ENCODE measurements at regions not wholly inside any gene's neighbourhood (a gene's known extent, or its start where the extent isn't known, plus 50 kb on each side); places are given as distances from the start of the nearest gene placed in this dataset.

DNA sequence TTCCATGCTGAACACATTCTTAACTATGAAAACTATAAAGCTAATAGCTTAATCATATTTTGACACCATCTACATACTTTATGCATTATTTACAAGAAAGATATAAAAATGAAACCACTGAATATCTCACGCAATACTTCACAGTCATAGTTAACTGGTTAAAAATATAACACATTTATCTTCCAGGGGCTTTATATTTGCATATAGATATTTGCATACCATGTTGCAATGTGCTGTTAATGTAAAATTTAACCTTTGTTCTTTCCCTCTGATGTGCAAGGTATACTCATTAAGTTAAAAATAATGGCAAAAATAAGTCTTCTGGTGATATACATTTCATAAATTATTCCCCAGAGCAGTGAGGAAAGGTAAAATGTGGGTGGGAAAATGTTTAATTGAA is 76.9 kb upstream of the MGMT start:
- H3K4me3 ChIP-seq (replicated peaks in 1 of 2; ENCODE audit: low read depth in 2 of 2, low read length in 2 of 2): no peak overlapping the region
- TF ChIP-seq, protein P1, sequence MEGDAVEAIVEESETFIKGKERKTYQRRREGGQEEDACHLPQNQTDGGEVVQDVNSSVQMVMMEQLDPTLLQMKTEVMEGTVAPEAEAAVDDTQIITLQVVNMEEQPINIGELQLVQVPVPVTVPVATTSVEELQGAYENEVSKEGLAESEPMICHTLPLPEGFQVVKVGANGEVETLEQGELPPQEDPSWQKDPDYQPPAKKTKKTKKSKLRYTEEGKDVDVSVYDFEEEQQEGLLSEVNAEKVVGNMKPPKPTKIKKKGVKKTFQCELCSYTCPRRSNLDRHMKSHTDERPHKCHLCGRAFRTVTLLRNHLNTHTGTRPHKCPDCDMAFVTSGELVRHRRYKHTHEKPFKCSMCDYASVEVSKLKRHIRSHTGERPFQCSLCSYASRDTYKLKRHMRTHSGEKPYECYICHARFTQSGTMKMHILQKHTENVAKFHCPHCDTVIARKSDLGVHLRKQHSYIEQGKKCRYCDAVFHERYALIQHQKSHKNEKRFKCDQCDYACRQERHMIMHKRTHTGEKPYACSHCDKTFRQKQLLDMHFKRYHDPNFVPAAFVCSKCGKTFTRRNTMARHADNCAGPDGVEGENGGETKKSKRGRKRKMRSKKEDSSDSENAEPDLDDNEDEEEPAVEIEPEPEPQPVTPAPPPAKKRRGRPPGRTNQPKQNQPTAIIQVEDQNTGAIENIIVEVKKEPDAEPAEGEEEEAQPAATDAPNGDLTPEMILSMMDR (IDR thresholded peaks at IDR 0.05; ENCODE audit: low read depth, low read length): no peak
- no peak for DNase-seq (ENCODE audit: low read depth in 2 of 2)

DNA sequence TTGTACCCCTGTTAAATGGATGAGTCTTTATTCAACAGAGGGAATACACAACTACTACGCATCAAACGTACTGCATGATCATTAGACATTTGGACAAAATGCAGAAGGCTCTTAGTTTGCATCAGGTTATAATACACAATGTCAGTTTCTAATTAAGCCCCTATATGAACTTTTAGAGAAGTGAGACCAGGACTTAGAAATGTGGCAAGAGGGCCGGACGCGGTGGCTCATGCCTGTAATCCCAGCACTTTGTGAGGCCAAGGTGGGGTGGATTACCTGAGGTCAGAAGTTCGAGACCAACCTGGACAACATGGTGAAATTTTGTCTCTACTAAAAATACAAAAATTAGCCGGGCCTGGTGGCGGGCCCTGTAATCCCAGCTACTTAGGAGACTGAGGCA is 76.3 kb upstream of the MGMT start:
- H3K4me3 ChIP-seq (replicated peaks in 1 of 2; ENCODE audit: low read depth in 2 of 2, low read length in 2 of 2): no peak overlapping the region
- TF ChIP-seq, protein P1 (IDR thresholded peaks at IDR 0.05; ENCODE audit: low read depth, low read length): no peak
- DNase-seq (ENCODE audit: low read depth in 2 of 2): no peak

DNA sequence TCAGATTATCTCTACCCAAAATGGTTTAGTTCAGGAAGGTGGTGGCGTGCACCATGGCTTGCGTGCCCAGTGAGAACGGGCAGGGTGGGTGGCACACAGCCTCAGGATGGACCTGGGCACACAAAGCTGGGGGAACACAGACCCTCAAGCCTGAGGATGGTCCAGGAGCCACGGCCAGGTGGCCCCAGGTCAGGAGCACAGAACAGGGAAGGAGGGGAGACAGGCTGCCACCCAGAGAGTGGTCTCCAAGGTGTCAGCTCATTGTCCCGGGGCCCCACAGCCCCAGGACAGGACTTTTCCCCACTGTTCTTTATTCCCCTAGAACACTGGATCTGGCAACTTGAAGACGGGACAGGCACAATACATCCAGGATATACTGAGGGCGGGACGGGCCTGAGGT is 75.6 kb upstream of the MGMT start:
- TF ChIP-seq, protein P1 (IDR thresholded peaks at IDR 0.05; ENCODE audit: low read depth, low read length): no peak
- no peak for DNase-seq (ENCODE audit: low read depth in 2 of 2)
- H3K4me3 ChIP-seq (replicated peaks in 1 of 2; ENCODE audit: low read depth in 2 of 2, low read length in 2 of 2): no peak overlapping the region

DNA sequence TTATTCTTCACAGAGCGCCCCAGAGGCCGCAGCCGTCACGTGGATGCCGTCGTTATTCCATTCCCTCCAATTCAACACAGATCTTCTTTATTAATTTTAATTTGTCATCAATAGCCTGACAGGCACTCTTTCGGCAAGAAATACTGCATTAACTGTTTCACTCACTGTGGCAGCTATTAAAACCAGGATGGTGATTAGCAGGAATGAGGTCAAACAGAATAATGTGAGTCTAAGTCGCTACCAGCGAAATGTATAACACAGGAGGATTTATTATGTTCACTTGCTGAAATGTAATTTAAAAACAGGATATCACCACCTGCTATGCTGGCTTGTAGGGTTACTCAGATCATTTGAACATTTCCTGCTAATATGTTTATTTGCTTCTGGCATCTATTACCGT is 74.2 kb upstream of the MGMT start:
- H3K4me3 ChIP-seq (replicated peaks in 1 of 2; ENCODE audit: low read depth in 2 of 2, low read length in 2 of 2): no peak overlapping the region
- TF ChIP-seq, protein P1 (IDR thresholded peaks at IDR 0.05; ENCODE audit: low read depth, low read length): no peak
- DNase-seq (ENCODE audit: low read depth in 2 of 2): no peak

DNA sequence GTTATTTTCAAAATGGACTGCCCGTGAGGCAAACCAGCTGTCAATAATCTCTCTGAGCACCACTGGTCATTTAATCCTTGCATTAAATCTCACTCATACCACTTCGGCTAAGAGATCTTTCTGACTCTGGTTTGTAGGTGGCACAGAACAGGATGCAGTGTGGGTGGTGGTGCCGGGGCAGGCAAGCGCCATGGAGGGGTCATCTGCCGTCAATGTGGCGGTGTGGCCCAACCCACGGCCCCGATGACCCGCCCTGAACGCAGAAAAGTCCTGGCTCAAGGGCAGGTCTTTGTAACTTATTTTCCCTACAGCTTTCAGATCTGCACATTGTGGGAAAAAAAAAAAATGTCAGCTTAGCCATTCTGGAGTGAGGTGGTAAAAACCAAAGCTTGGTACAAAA is 73.2 kb upstream of the MGMT start:
- TF ChIP-seq, protein P1 (IDR thresholded peaks at IDR 0.05; ENCODE audit: low read depth, low read length): no peak
- DNase-seq (ENCODE audit: low read depth in 2 of 2): no peak
- no peak overlapping the region for H3K4me3 ChIP-seq (replicated peaks in 1 of 2; ENCODE audit: low read depth in 2 of 2, low read length in 2 of 2)

DNA sequence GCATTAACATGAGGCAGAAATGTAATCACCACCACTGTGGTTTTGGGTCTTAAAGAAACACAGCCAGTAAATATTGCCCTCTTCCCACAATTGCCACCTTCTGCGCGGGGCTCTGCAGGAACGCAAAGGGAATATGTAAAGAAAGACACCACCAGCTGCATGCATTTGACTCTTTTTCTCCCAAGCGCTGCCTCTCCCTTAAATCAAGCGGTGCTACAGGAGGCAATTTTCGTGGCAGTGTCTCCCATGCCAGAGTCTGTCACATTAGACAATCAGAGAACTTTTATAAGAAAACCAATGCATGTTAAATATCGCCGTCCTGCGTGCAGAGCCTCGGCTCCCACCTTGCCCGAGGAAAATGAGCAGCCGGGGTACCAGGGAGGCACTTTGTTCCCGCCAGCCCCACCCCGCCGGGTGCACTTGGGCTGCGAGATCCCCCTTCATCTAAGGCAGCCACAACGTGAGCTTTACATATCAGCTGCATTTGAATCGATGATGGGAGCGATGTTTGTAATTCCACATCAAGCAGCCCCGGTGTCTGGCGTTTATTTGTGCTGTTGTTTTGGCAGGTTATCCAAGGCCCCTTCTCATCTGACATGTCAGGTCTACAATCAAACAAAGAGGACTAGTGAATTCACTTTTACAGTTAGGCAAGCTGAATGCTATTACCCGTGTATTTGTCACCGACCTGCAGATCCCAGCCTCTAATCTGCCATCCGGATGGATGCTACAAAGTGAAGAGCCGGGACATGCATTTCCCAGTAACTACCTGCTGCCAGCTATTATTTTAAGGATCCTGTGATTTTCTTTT is 72.3 kb upstream of the MGMT start:
- no peak overlapping the region for H3K4me3 ChIP-seq (replicated peaks in 1 of 2; ENCODE audit: low read depth in 2 of 2, low read length in 2 of 2)
- TF ChIP-seq, protein P1 (IDR thresholded peaks at IDR 0.05; ENCODE audit: low read depth, low read length): no peak
- DNase-seq (ENCODE audit: low read depth in 2 of 2): no peak
